ENCODE measurements at regions not wholly inside any gene's neighbourhood (a gene's known extent, or its start where the extent isn't known, plus 50 kb on each side); places are given as distances from the start of the nearest gene placed in this dataset.

- DNase-seq (ENCODE audit: low read depth) = no peak
- TF ChIP-seq CTCF (conservative IDR thresholded peaks at IDR 0.05; ENCODE audit: low read length) = no peak
These were observed 152.3 kb downstream of the BTC start for GRCh38 chr4:74642006-74642405.

GRCh38 chr4:74649193-74649592 is 145.1 kb downstream of the BTC start:
- no peak overlapping the region for H3K4me3 ChIP-seq (ENCODE audit: low read length)
- DNase-seq (ENCODE audit: low read depth) = no peak
- TF ChIP-seq CTCF (conservative IDR thresholded peaks at IDR 0.05; ENCODE audit: low read length) = no peak

More at GRCh38 chr4:74642006-74642405, 152.3 kb downstream of the BTC start:
- no peak overlapping the region for H3K4me3 ChIP-seq (ENCODE audit: low read length)

GRCh38 chr4:74651198-74651597 is 143.1 kb downstream of the BTC start:
- no peak for DNase-seq (ENCODE audit: low read depth)
- H3K4me3 ChIP-seq (ENCODE audit: low read length) = no peak overlapping the region
- no peak for TF ChIP-seq CTCF (conservative IDR thresholded peaks at IDR 0.05; ENCODE audit: low read length)

GRCh38 chr4:74653331-74654229 is 140.7 kb downstream of the BTC start:
- TF ChIP-seq CTCF (conservative IDR thresholded peaks at IDR 0.05; ENCODE audit: low read length) = no peak
- no peak overlapping the region for H3K4me3 ChIP-seq (ENCODE audit: low read length)

GRCh38 chr4:74654230-74654681 is 140.1 kb downstream of the BTC start:
- TF ChIP-seq CTCF (conservative IDR thresholded peaks at IDR 0.05; ENCODE audit: low read length) = no peak
- no peak overlapping the region for H3K4me3 ChIP-seq (ENCODE audit: low read length)
- no peak for DNase-seq (ENCODE audit: low read depth)

More at GRCh38 chr4:74653331-74654229, 140.7 kb downstream of the BTC start:
- DNase-seq (ENCODE audit: low read depth) = no peak

DNA sequence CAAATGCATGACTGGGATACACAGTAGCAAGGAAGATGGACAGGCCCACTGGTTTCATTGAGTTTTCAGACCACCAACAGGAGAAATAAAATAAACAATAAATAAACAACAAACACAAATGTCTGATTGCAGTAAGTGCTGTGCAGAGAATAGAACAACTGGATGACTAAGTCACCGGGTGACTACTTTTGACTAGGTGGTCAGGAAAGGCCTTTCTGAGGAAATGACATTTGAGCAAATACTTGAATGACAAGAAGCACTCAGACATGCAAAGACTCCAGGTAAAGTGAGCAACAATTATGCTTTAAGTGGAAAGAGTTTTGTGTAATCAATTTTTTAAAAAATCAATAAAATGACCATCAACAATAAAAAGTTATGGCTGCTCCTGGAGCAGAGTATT is 137.7 kb downstream of the BTC start:
- TF ChIP-seq CTCF (conservative IDR thresholded peaks at IDR 0.05; ENCODE audit: low read length) = no peak
- DNase-seq (ENCODE audit: low read depth) = no peak

GRCh38 chr4:74658116-74658515 is 136.2 kb downstream of the BTC start:
- no peak for TF ChIP-seq CTCF (conservative IDR thresholded peaks at IDR 0.05; ENCODE audit: low read length)
- no peak overlapping the region for H3K4me3 ChIP-seq (ENCODE audit: low read length)
- DNase-seq (ENCODE audit: low read depth) = no peak

More for the DNA sequence above, 137.7 kb downstream of the BTC start:
- no peak overlapping the region for H3K4me3 ChIP-seq (ENCODE audit: low read length)
